ENCODE measurements at regions not wholly inside any gene's neighbourhood (a gene's known extent, or its start where the extent isn't known, plus 50 kb on each side); places are given as distances from the start of the nearest gene placed in this dataset.
"Not testable (repeated sequence)": the region's sequence is repeated elsewhere in the genome, so short reads cannot be mapped to it uniquely, and the experiment has no call there.

GRCh38 chr4:94099141-94099540 is 108.5 kb upstream of the SMARCAD1 start:
- not testable (repeated sequence) for H3K9me3 ChIP-seq (ENCODE audit: control insufficient read depth, low read length); DNase-seq (ENCODE audit: low read depth); H3K27me3 ChIP-seq (replicated peaks; ENCODE audit: control insufficient read depth, insufficient read depth, low read length); H3K4me1 ChIP-seq (ENCODE audit: control insufficient read depth, insufficient read depth, low read length); H3K36me3 ChIP-seq (ENCODE audit: control insufficient read depth, insufficient read depth, low read length, severe bottlenecking); H3K9ac ChIP-seq (ENCODE audit: low read length); H3K4me3 ChIP-seq (ENCODE audit: low read length)

DNA sequence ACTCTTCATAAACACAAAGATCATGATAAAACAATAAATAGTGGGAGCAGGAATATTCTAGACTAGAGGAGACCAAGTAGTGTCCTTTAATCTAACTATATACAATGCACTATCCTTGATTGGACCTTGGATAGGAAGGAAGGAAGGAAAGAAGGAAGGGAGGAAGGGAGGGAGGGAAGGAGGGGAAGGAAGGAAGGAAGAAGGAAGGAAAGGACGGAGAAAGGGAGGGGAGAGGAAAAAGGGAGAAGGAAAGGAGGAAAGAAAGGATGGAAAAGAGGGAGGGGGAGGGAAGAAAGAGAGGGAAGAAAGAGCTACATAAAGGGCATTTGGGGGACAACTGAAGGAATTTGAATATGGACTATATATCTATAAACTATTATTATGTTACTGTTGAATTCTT is 95.0 kb upstream of the SMARCAD1 start:
- Histone ChIP-seq H3K4me1 (ENCODE audit: control insufficient read depth, insufficient read depth, low read length) (no peaks in the 10 kb centered on the region), H3K9ac (ENCODE audit: low read length) (no peak overlapping the region), H3K27me3 (replicated peaks; ENCODE audit: control insufficient read depth, insufficient read depth, low read length) (no peaks in the 10 kb centered on the region), H3K4me3 (ENCODE audit: low read length) (no peak overlapping the region), H3K9me3 (ENCODE audit: control insufficient read depth, low read length) (peaks cover 9% of the 10 kb centered on the region), H3K36me3 (ENCODE audit: control insufficient read depth, insufficient read depth, low read length, severe bottlenecking) (no peaks in the 10 kb centered on the region)
- DNase-seq (ENCODE audit: low read depth), result no peak

GRCh38 chr4:94115687-94116086 is 92.0 kb upstream of the SMARCAD1 start:
- Histone ChIP-seq H3K9ac (ENCODE audit: low read length) (no peak overlapping the region), H3K9me3 (ENCODE audit: control insufficient read depth, low read length) (peaks cover 5% of the 10 kb centered on the region), H3K36me3 (ENCODE audit: control insufficient read depth, insufficient read depth, low read length, severe bottlenecking) (no peaks in the 10 kb centered on the region), H3K4me1 (ENCODE audit: control insufficient read depth, insufficient read depth, low read length) (no peaks in the 10 kb centered on the region), H3K27me3 (replicated peaks; ENCODE audit: control insufficient read depth, insufficient read depth, low read length) (no peaks in the 10 kb centered on the region), H3K4me3 (ENCODE audit: low read length) (no peak overlapping the region)
- DNase-seq (ENCODE audit: low read depth), result no peak

DNA sequence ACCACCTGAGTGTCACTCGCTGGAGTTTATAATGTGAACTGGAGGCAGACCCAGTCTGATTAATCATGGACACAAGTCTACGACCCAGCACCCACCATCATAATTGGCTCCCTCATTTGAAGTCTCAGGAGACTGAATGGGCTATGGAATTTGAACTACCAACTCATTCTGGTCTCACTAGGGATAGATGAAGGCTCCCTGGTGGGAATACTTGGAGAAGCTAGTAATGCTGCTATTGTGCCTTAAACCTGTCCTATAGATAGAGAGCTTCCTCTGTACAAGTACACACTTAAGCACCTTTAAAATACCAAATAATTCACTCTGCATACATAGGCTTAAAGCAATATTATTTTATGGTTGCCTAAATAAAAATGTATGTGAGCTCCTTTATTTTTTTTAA is 90.8 kb upstream of the SMARCAD1 start:
- Histone ChIP-seq H3K27me3 (replicated peaks; ENCODE audit: control insufficient read depth, insufficient read depth, low read length) (no peaks in the 10 kb centered on the region), H3K9ac (ENCODE audit: low read length) (no peak overlapping the region), H3K4me3 (ENCODE audit: low read length) (no peak overlapping the region), H3K36me3 (ENCODE audit: control insufficient read depth, insufficient read depth, low read length, severe bottlenecking) (no peaks in the 10 kb centered on the region), H3K4me1 (ENCODE audit: control insufficient read depth, insufficient read depth, low read length) (no peaks in the 10 kb centered on the region), H3K9me3 (ENCODE audit: control insufficient read depth, low read length) (no peaks in the 10 kb centered on the region)
- no peak for DNase-seq (ENCODE audit: low read depth)

GRCh38 chr4:94126669-94127068 is 81.0 kb upstream of the SMARCAD1 start:
- Histone ChIP-seq H3K4me3 (ENCODE audit: low read length) (no peak overlapping the region), H3K27me3 (replicated peaks; ENCODE audit: control insufficient read depth, insufficient read depth, low read length) (no peaks in the 10 kb centered on the region), H3K4me1 (ENCODE audit: control insufficient read depth, insufficient read depth, low read length) (no peaks in the 10 kb centered on the region), H3K36me3 (ENCODE audit: control insufficient read depth, insufficient read depth, low read length, severe bottlenecking) (no peaks in the 10 kb centered on the region), H3K9me3 (ENCODE audit: control insufficient read depth, low read length) (no peaks in the 10 kb centered on the region), H3K9ac (ENCODE audit: low read length) (no peak overlapping the region)
- DNase-seq (ENCODE audit: low read depth), result peak; percentile 18

DNA sequence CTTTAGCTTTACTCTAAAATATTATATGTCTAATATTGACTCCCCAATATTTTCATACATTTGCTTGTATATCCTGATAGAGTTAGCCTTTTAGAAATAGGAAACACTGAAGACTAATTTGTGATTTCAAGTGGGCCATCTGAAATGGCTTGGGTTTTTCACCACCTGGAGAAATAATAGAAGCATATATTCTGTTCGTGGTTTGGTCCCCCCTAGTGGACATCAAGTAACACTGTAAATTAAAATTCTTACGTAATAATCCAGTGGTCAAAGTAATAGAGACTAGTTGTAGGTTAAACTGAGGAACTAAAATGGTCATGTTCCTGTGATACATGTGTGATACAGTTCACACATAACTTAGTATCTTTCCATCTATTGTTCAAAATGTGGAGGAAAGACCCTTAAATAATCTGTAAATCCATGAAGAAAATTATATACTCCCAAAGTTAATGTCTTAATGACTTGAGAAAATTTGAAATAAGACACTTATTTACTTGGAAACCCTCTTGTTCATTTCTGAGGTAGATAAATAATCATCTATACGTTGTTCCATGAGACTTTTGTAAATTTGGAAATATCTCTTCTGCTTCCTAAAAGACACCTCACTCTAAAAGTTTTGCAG is 79.8 kb upstream of the SMARCAD1 start:
- no peaks in the 10 kb centered on the region for H3K4me1 ChIP-seq (ENCODE audit: control insufficient read depth, insufficient read depth, low read length)
- DNase-seq (ENCODE audit: low read depth), result peak; percentile 66

DNA sequence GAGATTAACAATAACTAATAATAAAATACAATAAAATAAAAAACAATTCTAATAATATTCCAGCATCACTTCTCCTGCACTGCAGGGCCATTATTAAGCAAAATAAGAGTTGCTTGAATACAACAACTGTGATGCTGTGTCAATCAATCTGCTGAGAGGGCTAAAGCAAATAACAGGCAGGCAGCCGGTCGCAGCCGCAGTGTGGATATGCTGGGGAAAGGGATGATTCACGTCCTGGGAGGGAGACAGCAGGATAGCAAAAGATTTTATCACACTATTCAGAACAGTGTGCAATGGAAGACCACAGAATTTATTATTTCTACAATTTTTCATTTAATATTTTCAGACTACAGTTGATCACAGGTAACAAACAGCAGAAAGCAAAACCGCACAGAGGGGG is 76.5 kb upstream of the SMARCAD1 start:
- no peak overlapping the region for H3K9ac ChIP-seq (ENCODE audit: low read length)
- H3K27me3 ChIP-seq (replicated peaks; ENCODE audit: control insufficient read depth, insufficient read depth, low read length), result no peaks in the 10 kb centered on the region
- no peaks in the 10 kb centered on the region for H3K4me1 ChIP-seq (ENCODE audit: control insufficient read depth, insufficient read depth, low read length)
- H3K4me3 ChIP-seq (ENCODE audit: low read length), result no peak overlapping the region
- no peak for DNase-seq (ENCODE audit: low read depth)
- no peaks in the 10 kb centered on the region for H3K9me3 ChIP-seq (ENCODE audit: control insufficient read depth, low read length)
- H3K36me3 ChIP-seq (ENCODE audit: control insufficient read depth, insufficient read depth, low read length, severe bottlenecking), result no peaks in the 10 kb centered on the region

More for the DNA sequence above, 79.8 kb upstream of the SMARCAD1 start:
- no peaks in the 10 kb centered on the region for H3K36me3 ChIP-seq (ENCODE audit: control insufficient read depth, insufficient read depth, low read length, severe bottlenecking)
- H3K27me3 ChIP-seq (replicated peaks; ENCODE audit: control insufficient read depth, insufficient read depth, low read length), result no peaks in the 10 kb centered on the region
- no peak overlapping the region for H3K9ac ChIP-seq (ENCODE audit: low read length)
- no peaks in the 10 kb centered on the region for H3K9me3 ChIP-seq (ENCODE audit: control insufficient read depth, low read length)
- H3K4me3 ChIP-seq (ENCODE audit: low read length), result no peak overlapping the region

GRCh38 chr4:94135701-94136100 is 72.0 kb upstream of the SMARCAD1 start:
- Histone ChIP-seq H3K36me3 (ENCODE audit: control insufficient read depth, insufficient read depth, low read length, severe bottlenecking) (no peaks in the 10 kb centered on the region), H3K4me3 (ENCODE audit: low read length) (no peak overlapping the region), H3K27me3 (replicated peaks; ENCODE audit: control insufficient read depth, insufficient read depth, low read length) (peaks cover 4% of the 10 kb centered on the region), H3K4me1 (ENCODE audit: control insufficient read depth, insufficient read depth, low read length) (no peaks in the 10 kb centered on the region), H3K9ac (ENCODE audit: low read length) (no peak overlapping the region), H3K9me3 (ENCODE audit: control insufficient read depth, low read length) (no peaks in the 10 kb centered on the region)
- no peak for DNase-seq (ENCODE audit: low read depth)

- H3K27me3 ChIP-seq (replicated peaks; ENCODE audit: control insufficient read depth, insufficient read depth, low read length), result peaks cover 8% of the 10 kb centered on the region
- H3K9ac ChIP-seq (ENCODE audit: low read length), result no peak overlapping the region
- H3K9me3 ChIP-seq (ENCODE audit: control insufficient read depth, low read length), result no peaks in the 10 kb centered on the region
- H3K4me1 ChIP-seq (ENCODE audit: control insufficient read depth, insufficient read depth, low read length), result no peaks in the 10 kb centered on the region
- H3K36me3 ChIP-seq (ENCODE audit: control insufficient read depth, insufficient read depth, low read length, severe bottlenecking), result no peaks in the 10 kb centered on the region
- no peak for DNase-seq (ENCODE audit: low read depth)
- H3K4me3 ChIP-seq (ENCODE audit: low read length), result no peak overlapping the region
These were observed 67.6 kb upstream of the SMARCAD1 start for GRCh38 chr4:94139931-94140612.

GRCh38 chr4:94141001-94141400 is 66.7 kb upstream of the SMARCAD1 start:
- Histone ChIP-seq H3K4me3 (ENCODE audit: low read length) (no peak overlapping the region), H3K27me3 (replicated peaks; ENCODE audit: control insufficient read depth, insufficient read depth, low read length) (peaks cover 8% of the 10 kb centered on the region), H3K9me3 (ENCODE audit: control insufficient read depth, low read length) (no peaks in the 10 kb centered on the region), H3K9ac (ENCODE audit: low read length) (no peak overlapping the region), H3K36me3 (ENCODE audit: control insufficient read depth, insufficient read depth, low read length, severe bottlenecking) (no peaks in the 10 kb centered on the region), H3K4me1 (ENCODE audit: control insufficient read depth, insufficient read depth, low read length) (no peaks in the 10 kb centered on the region)
- no peak for DNase-seq (ENCODE audit: low read depth)

GRCh38 chr4:94148052-94148451 is 59.6 kb upstream of the SMARCAD1 start:
- H3K27me3 ChIP-seq (replicated peaks; ENCODE audit: control insufficient read depth, insufficient read depth, low read length); H3K4me1 ChIP-seq (ENCODE audit: control insufficient read depth, insufficient read depth, low read length); H3K9ac ChIP-seq (ENCODE audit: low read length); H3K36me3 ChIP-seq (ENCODE audit: control insufficient read depth, insufficient read depth, low read length, severe bottlenecking); H3K9me3 ChIP-seq (ENCODE audit: control insufficient read depth, low read length); H3K4me3 ChIP-seq (ENCODE audit: low read length); DNase-seq (ENCODE audit: low read depth): not testable (repeated sequence)

GRCh38 chr4:94152466-94152865 is 55.2 kb upstream of the SMARCAD1 start:
- H3K36me3 ChIP-seq (ENCODE audit: control insufficient read depth, insufficient read depth, low read length, severe bottlenecking), result no peaks in the 10 kb centered on the region
- H3K9me3 ChIP-seq (ENCODE audit: control insufficient read depth, low read length), result peaks cover 7% of the 10 kb centered on the region
- no peak for DNase-seq (ENCODE audit: low read depth)
- H3K27me3 ChIP-seq (replicated peaks; ENCODE audit: control insufficient read depth, insufficient read depth, low read length), result no peaks in the 10 kb centered on the region
- H3K4me3 ChIP-seq (ENCODE audit: low read length), result no peak overlapping the region
- no peaks in the 10 kb centered on the region for H3K4me1 ChIP-seq (ENCODE audit: control insufficient read depth, insufficient read depth, low read length)
- no peak overlapping the region for H3K9ac ChIP-seq (ENCODE audit: low read length)
